Epithelial cell of proximal tubule (primary cell): ENCODE measurements at regions not wholly inside any gene's neighbourhood (a gene's known extent, or its start where the extent isn't known, plus 50 kb on each side); places are given as distances from the start of the nearest gene placed in this dataset.

Source experiments
- DNase-seq: peaks from one replicate; pipeline ENCODE4 v3.0.0-alpha.2; 2011; ENCODE audit warnings: low read depth
- H3K4me3 ChIP-seq: 2 replicates; pipeline ENCODE4 v1.5.1; 2011; ENCODE audit warnings: low read depth, mild to moderate bottlenecking, low read length
- TF ChIP-seq, protein P1 (sequence below): conservative IDR thresholded peaks from 2 replicates; pipeline ENCODE4 v1.5.1; 2012; ENCODE audit warnings: low read depth, mild to moderate bottlenecking, low read length

DNA sequence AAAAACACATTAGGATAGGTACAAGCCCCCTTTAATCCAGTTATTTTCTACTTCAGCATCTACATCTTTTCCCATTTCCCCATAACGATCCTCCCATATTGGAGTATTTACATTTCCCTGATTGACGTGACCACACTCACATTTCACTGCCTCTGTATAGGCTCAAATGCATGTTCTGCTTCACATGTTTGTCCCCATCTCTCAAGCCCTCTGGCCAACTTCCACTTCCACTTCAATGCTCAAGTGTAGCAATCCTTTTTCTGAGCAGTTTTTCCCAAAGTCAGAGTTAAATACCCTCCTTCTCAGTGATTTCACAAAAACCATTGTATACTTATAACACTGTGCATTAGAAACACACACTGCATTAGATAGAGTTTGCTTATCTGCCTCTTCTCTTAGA lies 61.8 kb upstream of the TTLL7 start:
- TF ChIP-seq, protein P1, sequence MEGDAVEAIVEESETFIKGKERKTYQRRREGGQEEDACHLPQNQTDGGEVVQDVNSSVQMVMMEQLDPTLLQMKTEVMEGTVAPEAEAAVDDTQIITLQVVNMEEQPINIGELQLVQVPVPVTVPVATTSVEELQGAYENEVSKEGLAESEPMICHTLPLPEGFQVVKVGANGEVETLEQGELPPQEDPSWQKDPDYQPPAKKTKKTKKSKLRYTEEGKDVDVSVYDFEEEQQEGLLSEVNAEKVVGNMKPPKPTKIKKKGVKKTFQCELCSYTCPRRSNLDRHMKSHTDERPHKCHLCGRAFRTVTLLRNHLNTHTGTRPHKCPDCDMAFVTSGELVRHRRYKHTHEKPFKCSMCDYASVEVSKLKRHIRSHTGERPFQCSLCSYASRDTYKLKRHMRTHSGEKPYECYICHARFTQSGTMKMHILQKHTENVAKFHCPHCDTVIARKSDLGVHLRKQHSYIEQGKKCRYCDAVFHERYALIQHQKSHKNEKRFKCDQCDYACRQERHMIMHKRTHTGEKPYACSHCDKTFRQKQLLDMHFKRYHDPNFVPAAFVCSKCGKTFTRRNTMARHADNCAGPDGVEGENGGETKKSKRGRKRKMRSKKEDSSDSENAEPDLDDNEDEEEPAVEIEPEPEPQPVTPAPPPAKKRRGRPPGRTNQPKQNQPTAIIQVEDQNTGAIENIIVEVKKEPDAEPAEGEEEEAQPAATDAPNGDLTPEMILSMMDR: no peak
- DNase-seq: no peak
- H3K4me3 ChIP-seq: no peak overlapping the region

DNA sequence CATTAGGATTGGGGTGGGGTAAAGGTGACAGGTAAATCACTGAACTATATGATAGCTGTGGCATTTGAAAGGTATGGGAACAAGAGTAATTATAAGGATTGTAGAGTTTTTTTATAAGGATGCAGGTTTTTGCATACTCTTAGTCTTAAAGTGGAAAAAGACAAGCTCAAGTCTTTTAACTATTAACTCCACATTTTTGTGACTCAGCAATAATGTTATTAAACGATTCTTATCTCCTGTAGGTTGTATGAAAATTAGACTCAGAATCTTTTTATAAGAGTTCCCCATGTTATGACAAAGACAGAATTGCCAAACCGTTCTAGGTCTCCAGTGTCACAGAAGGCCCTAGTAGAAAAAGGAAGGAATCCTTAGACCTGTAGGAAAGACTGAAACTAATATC lies 49.9 kb upstream of the TTLL7 start:
- TF ChIP-seq, protein P1: no peak
- no peak overlapping the region for H3K4me3 ChIP-seq
- DNase-seq: no peak
